Colonic mucosa (tissue), 4 donors: ENCODE measurements at regions not wholly inside any gene's neighbourhood (a gene's known extent, or its start where the extent isn't known, plus 50 kb on each side); places are given as distances from the start of the nearest gene placed in this dataset.
"Not testable (repeated sequence)": the region's sequence is repeated elsewhere in the genome, so short reads cannot be mapped to it uniquely, and the experiment has no call there.

Experiments used
- DNase-seq: peaks from one replicate; pipeline ENCODE4 v3.0.0-alpha.2; 2020
- H3K27ac ChIP-seq: fragments of 200-600 bp; one replicate; pipeline ENCODE4 v1.8.0; 2021
- H3K27me3 ChIP-seq: fragments of 200-600 bp; one replicate; pipeline ENCODE4 v1.8.0; 2021
- H3K36me3 ChIP-seq: fragments of 200-600 bp; one replicate; pipeline ENCODE4 v1.8.0; 2021
- H3K4me1 ChIP-seq: fragments of 200-600 bp; one replicate; pipeline ENCODE4 v1.8.0; 2021; ENCODE audit warnings: mild to moderate bottlenecking
- H3K4me3 ChIP-seq: fragments of 200-600 bp; one replicate; pipeline ENCODE4 v1.8.0; 2021
- H3K9ac ChIP-seq, 2 donors: one replicate each; pipeline ENCODE4 v1.7.0; 2013; ENCODE audit warnings: control low read depth in 2 of 2, low read depth in 2 of 2, low read length in 2 of 2
- H3K9me3 ChIP-seq: fragments of 200-600 bp; one replicate; pipeline ENCODE4 v1.8.0; 2021
- intact Hi-C: fragments of 100-400 bp; cut with DNase I; formaldehyde crosslinking; loops from one replicate; pipeline ENCODE4 v1.14.1; 2022
- TF ChIP-seq, protein P1 (sequence below): fragments of 200-600 bp; IDR thresholded peaks from one replicate; pipeline ENCODE4 v1.8.0; 2022; ENCODE audit warnings: antibody characterized with exemption, mild to moderate bottlenecking
- donor health status: healthy.
- donor health status: DM: no; HTN: no; CAD: no.
- donor health status: DM: no; HTN: no; CAD: no.

DNA sequence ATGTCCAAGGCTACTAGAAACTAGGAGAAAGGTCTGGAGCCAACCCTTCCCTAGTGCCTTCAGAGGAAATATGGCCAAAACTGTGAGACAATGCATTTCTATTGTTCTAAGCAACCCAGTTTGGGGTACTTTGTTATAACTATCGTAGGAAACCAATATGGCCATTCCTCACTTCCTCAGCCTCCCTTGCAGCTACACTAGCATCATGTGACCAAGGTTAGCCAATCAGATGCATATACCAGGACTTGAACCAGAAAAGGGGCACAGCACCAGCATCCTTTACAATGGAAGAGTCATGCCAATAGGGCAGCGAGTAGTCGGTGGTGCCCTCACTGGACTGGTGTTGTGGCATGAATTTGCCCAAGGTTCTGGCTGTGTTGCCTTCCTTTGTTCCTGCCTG is 464.0 kb downstream of the TMEM114 start:
- no peaks in the 10 kb centered on the region for H3K27me3 ChIP-seq
- no peaks in the 10 kb centered on the region for H3K9me3 ChIP-seq
- no peak for DNase-seq
- H3K4me3 ChIP-seq: no peak overlapping the region
- H3K9ac ChIP-seq: no peak overlapping the region
- H3K36me3 ChIP-seq: no peaks in the 10 kb centered on the region
- intact Hi-C loops: no loop called here
- no peak overlapping the region for H3K27ac ChIP-seq
- TF ChIP-seq, protein P1, sequence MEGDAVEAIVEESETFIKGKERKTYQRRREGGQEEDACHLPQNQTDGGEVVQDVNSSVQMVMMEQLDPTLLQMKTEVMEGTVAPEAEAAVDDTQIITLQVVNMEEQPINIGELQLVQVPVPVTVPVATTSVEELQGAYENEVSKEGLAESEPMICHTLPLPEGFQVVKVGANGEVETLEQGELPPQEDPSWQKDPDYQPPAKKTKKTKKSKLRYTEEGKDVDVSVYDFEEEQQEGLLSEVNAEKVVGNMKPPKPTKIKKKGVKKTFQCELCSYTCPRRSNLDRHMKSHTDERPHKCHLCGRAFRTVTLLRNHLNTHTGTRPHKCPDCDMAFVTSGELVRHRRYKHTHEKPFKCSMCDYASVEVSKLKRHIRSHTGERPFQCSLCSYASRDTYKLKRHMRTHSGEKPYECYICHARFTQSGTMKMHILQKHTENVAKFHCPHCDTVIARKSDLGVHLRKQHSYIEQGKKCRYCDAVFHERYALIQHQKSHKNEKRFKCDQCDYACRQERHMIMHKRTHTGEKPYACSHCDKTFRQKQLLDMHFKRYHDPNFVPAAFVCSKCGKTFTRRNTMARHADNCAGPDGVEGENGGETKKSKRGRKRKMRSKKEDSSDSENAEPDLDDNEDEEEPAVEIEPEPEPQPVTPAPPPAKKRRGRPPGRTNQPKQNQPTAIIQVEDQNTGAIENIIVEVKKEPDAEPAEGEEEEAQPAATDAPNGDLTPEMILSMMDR: no peak
- no peaks in the 10 kb centered on the region for H3K4me1 ChIP-seq

DNA sequence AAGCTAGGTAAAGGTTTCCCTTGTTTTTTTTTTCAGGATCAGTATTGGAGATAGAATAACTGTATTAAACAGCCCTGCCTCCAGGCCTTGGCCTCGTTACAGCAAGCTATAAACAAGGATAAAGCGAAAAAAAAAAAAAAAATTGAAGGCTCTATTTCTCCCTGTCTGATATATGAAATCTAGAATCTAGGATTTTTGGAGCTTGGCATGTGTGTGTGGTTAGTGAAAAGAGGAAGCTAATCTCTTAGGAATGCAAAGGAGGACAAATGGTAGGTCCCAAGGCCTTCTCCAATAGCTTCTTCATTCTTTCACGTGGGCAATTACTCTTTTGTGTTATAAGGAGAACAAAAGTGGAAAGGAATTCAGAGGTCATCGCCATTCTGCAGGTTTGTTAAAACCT is 470.3 kb downstream of the TMEM114 start:
- H3K36me3 ChIP-seq: no peaks in the 10 kb centered on the region
- no peaks in the 10 kb centered on the region for H3K4me1 ChIP-seq
- no peak overlapping the region for H3K27ac ChIP-seq
- no peak for DNase-seq
- intact Hi-C loops: no loop called here
- H3K4me3 ChIP-seq: no peak overlapping the region
- H3K27me3 ChIP-seq: no peaks in the 10 kb centered on the region
- no peaks in the 10 kb centered on the region for H3K9me3 ChIP-seq
- no peak overlapping the region for H3K9ac ChIP-seq
- TF ChIP-seq, protein P1: no peak

DNA sequence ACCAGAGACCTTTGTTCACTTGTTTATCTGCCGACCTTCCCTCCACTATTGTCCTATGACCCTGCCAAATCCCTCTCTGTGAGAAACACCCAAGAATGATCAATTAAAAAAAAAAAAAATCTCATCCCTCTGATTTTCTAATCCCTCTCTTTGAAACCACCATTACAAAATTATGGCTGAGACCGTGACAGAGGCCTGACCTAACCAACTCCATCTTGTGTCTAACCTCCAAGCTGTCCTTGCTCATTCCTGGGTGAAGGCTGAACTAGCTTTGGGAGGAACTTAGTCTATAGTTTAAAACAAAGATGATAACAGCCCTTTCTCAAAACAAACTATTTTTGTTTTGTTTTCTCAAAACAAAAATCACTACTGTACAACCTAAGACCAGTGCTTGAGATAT is 474.5 kb downstream of the TMEM114 start:
- H3K36me3 ChIP-seq: no peaks in the 10 kb centered on the region
- no peak for DNase-seq
- TF ChIP-seq, protein P1: no peak

DNA sequence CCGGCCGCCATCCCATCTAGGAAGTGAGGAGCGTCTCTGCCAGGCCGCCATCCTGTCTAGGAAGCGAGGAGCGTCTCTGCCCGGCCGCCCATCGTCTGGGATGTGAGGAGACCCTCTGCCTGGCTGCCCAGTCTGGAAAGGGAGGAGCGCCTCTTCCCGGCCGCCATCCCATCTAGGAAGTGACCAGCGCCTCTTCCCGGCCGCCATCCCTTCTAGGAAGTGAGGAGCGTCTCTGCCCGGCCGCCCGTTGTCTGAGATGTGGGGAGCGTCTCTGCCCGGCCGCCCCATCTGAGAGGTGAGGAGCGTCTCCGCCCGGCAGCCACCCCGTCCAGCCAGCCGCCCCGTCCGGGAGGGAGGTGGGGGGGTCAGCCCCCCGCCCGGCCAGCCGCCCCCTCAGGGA is 475.4 kb downstream of the TMEM114 start:
- H3K27ac ChIP-seq, H3K36me3 ChIP-seq, H3K27me3 ChIP-seq, H3K4me1 ChIP-seq, H3K9me3 ChIP-seq, DNase-seq, H3K4me3 ChIP-seq, H3K9ac ChIP-seq, intact Hi-C loops: not testable (repeated sequence)

More for the DNA sequence above, 474.5 kb downstream of the TMEM114 start:
- Histone ChIP-seq H3K27me3 (no peaks in the 10 kb centered on the region), H3K4me3 (no peak overlapping the region), H3K27ac (no peak overlapping the region), H3K4me1 (no peaks in the 10 kb centered on the region), H3K9ac (no peak overlapping the region), H3K9me3 (no peaks in the 10 kb centered on the region)
- intact Hi-C loops: no loop called here

DNA sequence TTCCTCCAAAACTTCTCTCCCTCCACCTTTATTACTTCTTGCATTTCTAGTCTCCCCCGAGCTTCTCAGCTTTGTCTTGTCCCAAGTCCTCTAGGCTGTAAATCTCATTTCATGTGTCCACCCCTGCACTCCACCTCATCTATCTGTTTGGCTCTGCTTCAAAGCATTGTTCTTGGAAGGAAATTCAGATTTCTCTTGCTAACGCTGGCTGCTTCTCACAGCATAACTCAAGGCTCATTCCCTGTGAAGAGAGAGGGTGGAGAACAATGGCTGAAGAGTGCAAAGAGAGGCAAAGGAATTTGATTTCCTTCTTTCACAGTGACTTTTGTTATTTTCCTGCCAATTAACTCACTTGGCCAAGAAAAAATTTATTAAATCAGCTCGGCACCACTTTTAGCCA is 476.5 kb downstream of the TMEM114 start:
- H3K9ac ChIP-seq: no peak overlapping the region
- intact Hi-C loops: no loop called here
- no peak overlapping the region for H3K4me3 ChIP-seq
- no peaks in the 10 kb centered on the region for H3K27me3 ChIP-seq
- H3K36me3 ChIP-seq: no peaks in the 10 kb centered on the region
- TF ChIP-seq, protein P1: no peak
- H3K27ac ChIP-seq: no peak overlapping the region
- no peaks in the 10 kb centered on the region for H3K4me1 ChIP-seq
- no peak for DNase-seq
- no peaks in the 10 kb centered on the region for H3K9me3 ChIP-seq

DNA sequence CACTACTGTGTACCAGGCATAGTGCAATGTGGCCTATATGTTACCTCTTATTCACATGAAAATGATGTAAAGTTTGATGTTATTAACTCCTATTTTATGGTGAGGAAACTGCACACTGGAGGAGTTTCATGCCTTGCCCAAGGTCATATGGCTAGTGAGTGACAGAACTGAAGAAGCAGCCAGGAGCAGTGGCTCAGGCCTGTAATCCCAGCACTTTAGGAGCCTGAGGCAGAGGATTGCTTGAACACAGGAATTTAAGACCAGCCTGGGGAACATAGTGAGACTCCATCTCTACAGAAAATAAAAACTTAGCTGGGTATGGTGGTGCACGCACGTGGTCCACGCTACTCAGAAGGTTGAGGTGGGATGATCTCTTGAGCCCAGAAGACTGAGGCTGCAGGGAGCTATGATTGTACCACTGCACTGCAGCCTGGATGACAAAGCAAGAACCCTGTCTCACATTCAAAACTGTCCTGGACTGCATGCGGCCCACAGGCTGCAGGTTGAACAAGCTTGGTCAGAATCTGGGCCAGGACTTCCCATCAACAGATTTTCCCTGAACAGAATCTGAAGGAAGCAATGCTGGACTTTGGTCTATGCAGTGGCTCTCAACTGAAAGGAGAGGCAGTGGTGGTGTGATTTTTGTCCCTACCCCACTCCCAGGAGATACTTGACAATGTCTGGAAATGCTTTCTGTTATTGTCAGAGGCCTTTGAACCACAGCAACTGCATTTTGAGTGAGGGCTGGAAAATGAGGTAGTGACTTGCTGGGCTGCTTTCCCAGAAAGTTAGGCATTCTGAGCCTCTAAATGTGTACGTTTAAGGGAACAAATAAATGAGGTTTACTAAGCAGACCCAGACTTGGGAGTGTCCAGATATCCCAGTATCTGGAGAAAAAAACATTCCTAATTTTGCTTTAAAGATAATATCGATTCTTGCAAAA is 479.5 kb downstream of the TMEM114 start:
- no peak for DNase-seq
- Histone ChIP-seq H3K4me3 (no peak overlapping the region), H3K9ac (no peak overlapping the region), H3K36me3 (no peaks in the 10 kb centered on the region), H3K27ac (no peak overlapping the region), H3K9me3 (no peaks in the 10 kb centered on the region), H3K4me1 (no peaks in the 10 kb centered on the region), H3K27me3 (no peaks in the 10 kb centered on the region)
- TF ChIP-seq, protein P1: no peak
- intact Hi-C loops: no loop called here
